HepG2 (cell line): ENCODE measurements at regions not wholly inside any gene's neighbourhood (a gene's known extent, or its start where the extent isn't known, plus 50 kb on each side); places are given as distances from the start of the nearest gene placed in this dataset.
"Not testable (repeated sequence)": the region's sequence is repeated elsewhere in the genome, so short reads cannot be mapped to it uniquely, and the experiment has no call there.

Experiments
- ATAC-seq: fragments of 200-7000 bp; cut with Tn5 transposase; 3 replicates; pipeline ENCODE4 v1.9.1; 2020; ENCODE audit warnings: mild to moderate bottlenecking, moderate library complexity
- BruUV-seq: library from RNA; stranded (reverse); fragments of 400-500 nt; replicated peaks from 2 replicates; lab custom pipeline; 2021; lab: Mats Ljungman, UMichigan
- CTCF ChIA-PET: fragments of 300-600 bp; formaldehyde crosslinking; extraction: SDS; loops from one replicate; lab custom pipeline; 2021; ENCODE audit warnings: low total read pairs, inconsistent platforms, low intra/inter-chr PET ratio; lab: Yijun Ruan, JAX
- POLR2A ChIA-PET: fragments of 350-600 bp; sonication (Branson Sonifier 250); formaldehyde crosslinking; loops from one replicate; lab custom pipeline; 2020; ENCODE audit warnings: antibody characterized with exemption, inconsistent platforms; lab: Yijun Ruan, JAX
- DNase-seq: peaks from one replicate; pipeline ENCODE4 v3.0.0-alpha.2; 2015; ENCODE audit warnings: low spot score
- FAIRE-seq: peaks from 3 replicates; lab custom pipeline; 2011; peaks lifted over from hg19 to GRCh38; lab: Jason Lieb, UNC
- H2AFZ ChIP-seq: one replicate; pipeline ENCODE4 v1.6.1; 2011; ENCODE audit warnings: low read length, inconsistent platforms
- H3K27ac ChIP-seq: fragments of 300-600 bp; 3 replicates; pipeline ENCODE4 v1.8.0; 2011; ENCODE audit warnings: mixed run types, mild to moderate bottlenecking, mixed read lengths, low read length, inconsistent platforms; ENCODE audit not compliant: insufficient read depth; ENCODE audit errors: extremely low read length
- H3K27me3 ChIP-seq, 2 experiments: fragments of 200-600 bp in 1 of 2; 2 replicates in 1 of 2; 3 replicates in 1 of 2; pipeline versions ENCODE4 v1.6.0 to v1.8.0; 2011; ENCODE audit warnings: low read length in 2 of 2, mild to moderate bottlenecking in 2 of 2, moderate library complexity in 2 of 2, inconsistent platforms in 1 of 2; ENCODE audit not compliant: insufficient read depth in 2 of 2, control insufficient read depth in 1 of 2
- H3K36me3 ChIP-seq, 2 experiments: fragments of 200-600 bp in 1 of 2; replicated peaks in 1 of 2; 2 replicates in 1 of 2; 3 replicates in 1 of 2; pipeline versions ENCODE4 v1.5.1 to v1.8.0; 2011; ENCODE audit warnings: low read length in 2 of 2, inconsistent platforms in 1 of 2; ENCODE audit not compliant: insufficient read depth in 2 of 2, control insufficient read depth in 1 of 2
- H3K4me1 ChIP-seq: 2 replicates; pipeline ENCODE4 v1.5.1; 2012; ENCODE audit warnings: low read length, inconsistent platforms; ENCODE audit not compliant: insufficient read depth
- H3K4me2 ChIP-seq: 2 replicates; pipeline ENCODE4 v1.6.0; 2011; ENCODE audit warnings: low read depth, low read length, inconsistent platforms
- H3K4me3 ChIP-seq, 3 experiments: fragments of 200-600 bp in 1 of 3; sonication (generic), shearing (Covaris generic) in 1 of 3; replicated peaks in 1 of 3; 2 replicates each; pipeline ENCODE4 v1.5.1; 2011 to 2016; ENCODE audit warnings: low read length in 3 of 3, inconsistent platforms in 2 of 3, low read depth in 2 of 3, mild to moderate bottlenecking in 2 of 3, control low read depth in 1 of 3, mixed read lengths in 1 of 3; ENCODE audit not compliant: insufficient read depth in 1 of 3
- H3K79me2 ChIP-seq: one replicate; pipeline ENCODE4 v1.6.1; 2011; ENCODE audit warnings: low read length, inconsistent platforms; ENCODE audit not compliant: insufficient read depth
- H3K9ac ChIP-seq: 2 replicates; pipeline ENCODE4 v1.6.0; 2011; ENCODE audit warnings: mild to moderate bottlenecking, low read depth, low read length, inconsistent platforms; ENCODE audit not compliant: insufficient read depth
- H3K9me3 ChIP-seq: 2 replicates; pipeline ENCODE4 v1.5.1; 2012; ENCODE audit warnings: mild to moderate bottlenecking, low read length
- H4K20me1 ChIP-seq: 2 replicates; pipeline ENCODE4 v1.6.0; 2011; ENCODE audit warnings: inconsistent platforms, mild to moderate bottlenecking, low read length, moderate library complexity; ENCODE audit not compliant: insufficient read depth
- BCL6 ChIP-seq: IDR thresholded peaks from 2 replicates; pipeline ENCODE4 v1.6.1; 2016; ENCODE audit warnings: missing genetic modification reagents, missing compliant biosample characterization
- KAT8 ChIP-seq: IDR thresholded peaks from 2 replicates; pipeline ENCODE4 v1.6.1; 2016; ENCODE audit warnings: missing genetic modification reagents, missing compliant biosample characterization
- TCF12 ChIP-seq, 2 experiments: fragments of 450-650 bp in 1 of 2; sonication (generic) in 1 of 2; formaldehyde crosslinking in 1 of 2; IDR thresholded peaks; 2 replicates each; pipeline versions ENCODE4 v1.6.1 to v1.8.0; 2017 to 2022; ENCODE audit warnings: antibody characterized with exemption in 1 of 2, mild to moderate bottlenecking in 1 of 2, missing genetic modification reagents in 1 of 2, moderate library complexity in 1 of 2
- ZNF180 ChIP-seq: sonication (generic); formaldehyde crosslinking; IDR thresholded peaks from 2 replicates; pipeline ENCODE4 v1.4.0; 2020; ENCODE audit warnings: low read depth, missing genetic modification reagents, borderline replicate concordance
- ZNF552 ChIP-seq: sonication (generic); formaldehyde crosslinking; IDR thresholded peaks from 2 replicates; pipeline ENCODE4 v1.9.0; 2022; ENCODE audit warnings: missing genetic modification reagents, mild to moderate bottlenecking, borderline replicate concordance
- ZNF768 ChIP-seq: sonication (generic); formaldehyde crosslinking; IDR thresholded peaks from 2 replicates; pipeline ENCODE4 v1.4.0; 2020; ENCODE audit warnings: missing genetic modification reagents
- WGBS: methylation state at CpG from one replicate; pipeline ENCODE4 v1.1.6; 2017; ENCODE audit warnings: low lambda C conversion rate; 5-methylcytosine and 5-hydroxymethylcytosine counted together
- in situ Hi-C: cut with HindIII; loops from 2 replicates; pipeline ENCODE4 v1.10.0; 2017; ENCODE audit warnings: low pct_unique_long_range_greater_than_20kb; ENCODE audit not compliant: extremely low pct_ligation_motif_present
- intact Hi-C: fragments of 100-400 bp; cut with micrococcal nuclease; formaldehyde crosslinking; loops from one replicate; pipeline ENCODE4 v1.10.0; 2022; ENCODE audit not compliant: unreplicated experiment

GRCh38 chr15:69570997-69571396 lies 118.4 kb downstream of the RPLP1 start:
- in situ Hi-C loops (no loop called here), intact Hi-C loops (no loop called here)
- Histone ChIP-seq H3K27ac (no peak overlapping the region), H3K79me2 (no peaks in the 10 kb centered on the region), H3K27me3 (peaks cover 16 to 78% of the 10 kb centered on the region in 2 experiments; a peak in 4 of 5 replicates), H3K4me3 (no peak overlapping the region), H2AFZ (no peak overlapping the region), H3K9ac (no peak overlapping the region), H3K4me2 (no peak overlapping the region), H3K4me1 (no peaks in the 10 kb centered on the region)
- FAIRE-seq (no peak), DNase-seq (no peak), ATAC-seq (no peak)
- CTCF ChIA-PET: no interaction called here
- BruUV-seq: no TSS peak
- 53% methylated on average over 5 of the region's 5 CpGs for WGBS
- TF ChIP-seq BCL6 (CRISPR knock-in tag) (no peak), ZNF552 (CRISPR knock-in tag) (no peak), ZNF180 (CRISPR knock-in tag) (no peak), KAT8 (CRISPR knock-in tag) (no peak), TCF12 (IDR thresholded peaks at IDR 0.05) (no peak), TCF12 (CRISPR knock-in tag; IDR thresholded peaks at IDR 0.05) (no peak)
- TF ChIP-seq, all 625 proteins: peak for 0
- POLR2A ChIA-PET: no interaction called here
- Histone ChIP-seq H3K36me3 (no peaks in the 10 kb centered on the region), H4K20me1 (peaks cover 32% of the 10 kb centered on the region; the same call in 1 of the 2 replicates), H3K9me3 (no peaks in the 10 kb centered on the region)

DNA sequence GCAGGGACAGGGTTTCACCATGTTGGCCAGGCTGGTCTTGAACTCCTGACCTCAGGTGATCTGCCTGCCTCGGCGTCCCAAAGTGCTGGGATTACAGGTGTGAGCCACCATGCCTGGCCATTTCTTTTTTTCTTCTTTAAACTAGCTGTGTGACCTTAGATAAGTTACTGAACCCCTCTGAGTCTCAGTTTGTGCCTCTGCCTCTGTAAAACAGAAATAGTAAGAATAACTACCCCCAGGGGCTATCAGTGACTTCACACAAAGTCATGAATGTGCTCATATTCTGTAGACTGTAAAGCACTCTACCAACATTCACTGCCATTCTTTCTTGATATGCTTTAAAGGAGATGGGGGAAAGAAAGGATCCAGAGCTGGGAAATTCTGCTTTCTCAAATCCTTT lies 120.7 kb downstream of the RPLP1 start:
- H3K4me3 ChIP-seq, BruUV-seq, POLR2A ChIA-PET, FAIRE-seq, H3K4me1 ChIP-seq, H3K79me2 ChIP-seq, H3K4me2 ChIP-seq, DNase-seq, H3K9me3 ChIP-seq, intact Hi-C loops, ATAC-seq, CTCF ChIA-PET, in situ Hi-C loops, H3K9ac ChIP-seq, H3K27ac ChIP-seq, H3K36me3 ChIP-seq, H2AFZ ChIP-seq: not testable (repeated sequence)
- peak; percentile 52 for TF ChIP-seq ZNF768 (CRISPR knock-in tag)
- H3K27me3 ChIP-seq: peaks cover 17 to 93% of the 10 kb centered on the region in 2 experiments; a peak in 4 of 5 replicates
- 6% methylated on average over 2 of the region's 2 CpGs for WGBS
- peaks cover 45% of the 10 kb centered on the region; the same call in 1 of the 2 replicates for H4K20me1 ChIP-seq
